EL (cell line): ENCODE measurements at regions not wholly inside any gene's neighbourhood (a gene's known extent, or its start where the extent isn't known, plus 50 kb on each side); places are given as distances from the start of the nearest gene placed in this dataset.
"Not testable (repeated sequence)": the region's sequence is repeated elsewhere in the genome, so short reads cannot be mapped to it uniquely, and the experiment has no call there.

Experiments
- DNase-seq: peaks from one replicate; pipeline ENCODE4 v3.0.0-alpha.2; 2016

DNA sequence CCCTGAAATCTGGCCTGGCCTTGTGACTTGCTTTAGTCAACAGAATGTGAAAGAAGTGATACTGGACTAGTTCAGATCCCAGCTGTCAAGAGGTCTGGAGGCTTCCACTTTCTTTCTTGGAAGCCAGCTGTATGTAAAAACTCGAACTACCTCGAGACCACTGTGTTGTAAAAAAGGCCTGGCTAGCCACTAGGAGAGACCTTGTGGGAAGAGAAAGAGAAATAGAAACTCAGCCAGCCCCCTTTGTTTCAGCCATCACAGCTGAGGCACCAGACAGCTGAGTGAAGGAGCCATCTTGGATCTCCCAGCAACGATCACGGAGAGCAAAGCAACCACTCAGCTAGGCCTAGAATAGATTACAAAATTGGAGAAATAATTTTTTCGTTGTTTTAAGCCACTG lies 324.9 kb upstream of the TCF4 start:
- DNase-seq, result no peak

DNA sequence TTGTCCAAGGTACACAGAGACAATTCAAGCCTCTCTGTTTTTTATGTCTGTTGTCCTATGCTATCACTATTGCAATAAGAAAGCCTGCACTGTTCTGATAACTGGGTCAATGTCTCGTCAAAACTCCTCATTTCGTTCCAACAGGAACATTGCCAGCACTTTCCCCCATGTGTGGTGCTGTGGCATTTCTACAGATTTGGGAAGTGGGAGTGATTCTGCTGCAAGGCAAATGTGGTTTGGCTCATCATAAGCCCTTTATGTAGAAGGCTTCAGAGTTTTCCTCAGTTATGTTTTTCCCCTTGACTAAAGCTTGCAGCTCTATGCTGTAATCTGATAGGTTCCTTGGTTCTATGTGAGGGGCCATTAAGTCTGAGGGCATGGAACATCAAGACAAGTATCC lies 324.1 kb upstream of the TCF4 start:
- no peak for DNase-seq

DNA sequence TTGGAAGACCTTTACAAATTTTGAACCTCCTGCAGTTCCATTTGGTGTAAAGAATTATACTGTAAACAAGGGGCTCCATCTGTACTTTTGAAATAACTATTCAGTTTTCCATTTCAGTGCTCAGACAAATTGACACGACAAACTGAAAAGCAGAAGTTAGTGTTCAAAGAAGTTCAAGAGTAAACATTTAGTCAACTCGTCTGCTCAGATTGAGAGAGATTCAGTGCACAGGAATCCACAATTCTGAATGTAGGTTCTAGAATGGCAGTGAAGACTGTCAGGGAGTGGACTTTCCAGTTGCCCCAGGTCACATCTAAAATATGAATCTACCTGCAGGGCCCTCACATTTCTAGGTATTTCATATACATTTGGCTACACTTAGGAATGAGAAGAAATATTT lies 322.3 kb upstream of the TCF4 start:
- DNase-seq, result no peak

DNA sequence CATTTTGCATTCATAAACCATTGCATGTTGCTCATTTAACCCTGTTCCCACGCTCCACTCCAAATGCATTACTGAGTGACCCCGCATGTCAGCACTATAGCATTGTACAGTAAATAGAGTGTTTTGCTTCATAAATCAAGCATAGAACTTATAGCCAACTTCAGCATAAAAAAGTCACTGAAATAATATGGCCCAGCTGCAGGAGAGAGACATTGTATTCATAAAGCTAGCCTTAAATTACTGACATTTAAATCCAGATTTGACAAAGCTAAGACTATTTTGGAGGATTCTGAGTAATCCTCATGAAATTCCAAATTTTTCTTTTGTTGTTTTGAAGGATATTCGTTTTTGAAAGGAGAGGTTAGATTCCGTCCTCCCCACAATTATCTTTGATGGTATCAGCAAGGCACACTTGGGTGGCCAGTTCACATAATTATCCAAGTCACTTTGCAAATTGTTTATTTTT lies 320.9 kb upstream of the TCF4 start:
- no peak for DNase-seq

DNA sequence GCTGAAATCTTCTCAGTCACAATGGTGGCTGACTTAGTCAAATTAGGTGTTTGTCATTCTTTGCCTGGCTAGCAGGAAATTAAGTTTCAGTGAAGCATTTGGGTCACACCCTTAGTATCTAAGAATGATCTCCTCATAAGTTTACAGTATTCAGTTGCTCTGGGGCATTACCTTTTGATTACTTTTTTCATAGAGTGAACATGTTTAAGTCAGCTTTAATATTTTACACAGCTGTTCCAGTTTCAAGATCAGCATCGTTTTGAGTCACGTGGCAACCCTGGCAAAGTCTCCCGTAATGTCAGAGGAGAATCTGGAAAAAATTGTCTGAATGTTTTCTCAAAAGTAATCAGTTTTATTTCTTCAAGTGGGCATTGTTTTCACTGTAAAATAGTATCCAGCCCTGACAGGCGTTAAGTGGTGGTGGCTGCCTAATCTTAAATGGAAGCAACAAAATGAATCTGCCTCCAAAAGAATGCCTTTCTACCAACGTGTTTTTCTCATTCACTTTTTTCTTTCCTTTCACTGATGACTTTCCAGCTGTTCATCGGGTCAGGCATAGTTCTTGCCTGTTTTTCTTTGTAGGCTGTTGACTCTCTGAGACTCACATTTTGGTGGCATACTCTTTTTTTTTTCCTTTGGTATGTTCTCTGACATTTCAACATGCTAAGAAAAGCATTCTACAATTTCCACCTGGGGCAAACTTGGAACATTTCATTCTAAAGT lies 319.6 kb upstream of the TCF4 start:
- no peak for DNase-seq

DNA sequence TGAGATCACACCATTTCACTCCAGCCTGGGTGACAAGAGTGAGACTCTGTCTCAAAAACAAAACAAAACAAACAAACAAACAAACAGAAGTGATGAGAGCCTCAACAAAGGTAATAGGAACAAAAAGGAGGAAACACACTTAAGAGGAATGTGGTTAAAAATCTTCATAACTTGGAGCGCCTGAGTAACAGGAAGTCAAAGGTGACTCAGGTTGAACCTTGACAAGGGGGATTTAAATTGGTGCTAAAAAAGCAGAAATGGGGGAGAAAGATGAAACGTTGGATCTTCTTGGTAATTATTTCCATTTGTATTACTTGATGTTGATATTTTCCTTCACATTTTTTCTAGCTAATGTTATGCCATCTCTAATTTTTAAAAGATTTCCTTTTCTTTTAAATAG lies 318.5 kb upstream of the TCF4 start:
- no peak for DNase-seq

DNA sequence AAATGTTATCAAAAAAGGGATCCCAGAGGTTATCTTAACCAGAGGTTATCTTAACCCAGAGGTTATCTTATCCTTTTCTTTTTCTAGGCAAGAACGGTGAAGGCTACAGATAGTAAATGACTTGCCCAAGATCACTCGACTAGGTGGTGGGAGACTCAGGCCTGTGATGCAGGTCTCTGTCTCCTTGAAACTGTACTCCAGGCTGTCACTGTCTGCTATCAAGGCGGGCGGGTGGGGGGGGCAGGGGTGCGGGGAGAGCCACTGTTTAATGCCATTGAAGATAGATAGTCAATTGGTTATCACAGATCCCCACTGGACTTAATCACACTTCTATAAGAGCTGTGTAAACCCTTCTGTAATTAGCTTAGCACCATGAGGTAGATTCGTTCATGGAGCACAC lies 315.9 kb upstream of the TCF4 start:
- DNase-seq, result no peak

DNA sequence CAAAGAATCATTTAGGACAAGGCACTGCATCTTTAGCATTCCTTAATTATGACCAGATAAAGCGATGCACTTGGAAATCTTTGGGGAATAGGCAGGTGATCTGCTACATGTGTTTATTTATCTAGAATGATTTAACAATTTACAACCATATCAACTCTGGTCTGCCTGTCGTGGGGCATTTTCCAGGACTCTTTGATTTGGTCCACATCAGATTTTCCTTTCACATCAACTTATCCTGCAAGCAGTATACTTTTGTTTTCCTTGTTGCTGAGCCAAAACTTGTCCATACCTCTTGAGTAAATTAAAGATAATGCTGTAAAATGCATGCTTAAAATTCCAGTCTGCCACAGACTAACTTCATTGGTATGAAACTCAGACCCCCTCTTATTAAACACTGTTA lies 312.4 kb upstream of the TCF4 start:
- peak; percentile 82 for DNase-seq

DNA sequence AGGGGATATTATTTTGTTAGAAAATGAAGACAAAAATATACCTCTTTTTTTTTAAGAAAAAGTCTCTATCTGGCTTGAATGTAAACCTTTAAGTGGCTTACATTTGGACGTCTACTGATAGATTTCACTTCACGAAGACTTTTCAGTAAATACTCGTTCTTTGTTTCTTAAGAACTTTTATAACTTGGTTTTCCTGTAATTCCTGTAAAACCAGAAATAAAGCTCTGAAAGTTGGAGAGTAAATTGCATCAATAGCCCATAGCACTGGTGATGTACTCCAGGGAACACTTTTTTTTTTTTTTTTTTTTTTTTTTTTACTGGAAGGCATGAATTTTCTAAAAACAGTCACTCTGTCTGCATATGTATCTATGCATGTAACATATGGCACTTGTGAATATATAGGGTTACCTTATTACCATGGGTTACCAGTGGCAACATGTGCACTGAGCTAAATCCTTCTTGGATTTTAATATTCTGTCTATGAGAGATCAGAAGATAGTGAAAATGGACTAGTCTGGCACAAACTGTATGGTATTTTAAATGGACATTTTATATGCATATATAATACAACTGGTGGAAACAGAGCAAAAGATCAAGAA lies 309.2 kb upstream of the TCF4 start:
- DNase-seq, result no peak

DNA sequence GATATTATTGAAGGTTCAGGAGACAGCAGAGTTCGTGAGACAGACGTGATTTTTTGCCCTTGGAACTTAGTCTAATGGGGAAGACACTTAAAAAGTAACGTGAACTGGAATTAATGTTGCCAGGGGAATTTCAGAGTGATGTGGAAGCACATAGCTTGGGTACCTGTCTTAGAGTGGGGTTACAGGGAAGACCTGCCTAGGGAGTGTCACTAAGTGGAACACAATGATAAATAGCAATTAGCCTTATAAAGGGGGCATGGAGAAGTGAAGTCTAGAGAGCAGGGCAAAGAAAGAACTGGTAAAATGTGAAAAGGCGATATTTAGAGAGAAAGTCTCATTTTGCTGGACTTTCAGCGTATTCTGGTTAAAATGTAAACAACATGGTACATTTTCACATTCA lies 306.0 kb upstream of the TCF4 start:
- DNase-seq, result no peak

DNA sequence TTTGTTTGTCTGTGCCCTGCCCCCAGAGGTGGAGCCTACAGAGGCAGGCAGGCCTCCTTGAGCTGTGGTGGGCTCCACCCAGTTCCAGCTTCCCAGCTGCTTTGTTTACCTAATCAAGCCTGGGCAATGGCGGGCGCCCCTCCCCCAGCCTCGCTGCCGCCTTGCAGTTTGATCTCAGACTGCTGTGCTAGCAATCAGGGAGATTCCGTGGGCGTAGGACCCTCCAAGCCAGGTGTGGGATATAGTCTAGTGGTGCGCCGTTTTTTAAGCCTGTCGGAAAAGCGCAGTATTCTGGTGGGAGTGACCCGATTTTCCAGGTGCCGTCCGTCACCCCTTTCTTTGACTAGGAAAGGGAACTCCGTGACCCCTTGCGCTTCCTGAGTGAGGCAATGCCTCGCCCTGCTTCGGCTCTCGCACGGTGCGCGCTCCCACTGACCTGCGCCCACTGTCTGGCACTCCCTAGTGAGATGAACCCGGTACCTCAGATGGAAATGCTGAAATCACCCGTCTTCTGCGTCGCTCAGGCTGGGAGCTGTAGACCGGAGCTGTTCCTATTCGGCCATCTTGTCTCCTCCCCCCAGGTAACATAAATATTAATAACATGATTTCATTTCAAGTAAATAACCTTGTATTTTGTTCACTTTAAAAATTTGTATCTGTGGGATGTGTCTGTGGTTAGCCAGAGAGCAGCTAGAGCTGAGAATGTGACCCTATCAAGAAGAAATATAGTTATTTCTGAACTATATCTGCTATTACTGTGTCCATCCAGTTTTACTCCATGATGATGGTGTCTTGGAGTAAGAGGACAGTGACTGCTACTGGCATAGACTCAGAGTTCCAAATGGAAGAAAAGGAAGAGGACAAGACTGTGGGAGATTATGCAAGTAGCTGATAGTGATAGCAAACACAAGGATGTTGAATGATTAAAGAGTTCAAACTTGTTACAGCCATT lies 305.1 kb upstream of the TCF4 start:
- DNase-seq, result not testable (repeated sequence)

DNA sequence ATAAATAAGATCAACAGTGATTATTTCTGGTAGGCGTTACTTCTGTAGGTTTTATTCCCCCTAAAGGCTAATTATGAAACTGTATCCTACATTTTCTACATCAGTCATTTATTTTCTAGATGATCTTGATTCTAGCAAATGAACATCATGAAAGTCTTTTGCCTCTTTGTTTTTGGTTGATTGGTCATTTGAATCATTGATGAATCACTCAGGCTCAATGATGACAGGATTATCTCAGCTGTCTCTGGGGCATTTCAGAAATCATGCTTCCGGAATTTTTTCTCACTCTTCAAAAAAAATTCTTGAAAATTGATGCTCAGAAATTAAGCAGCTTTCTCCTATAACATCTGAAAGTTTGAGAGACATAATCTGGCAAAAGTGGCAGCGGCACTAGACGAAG lies 298.9 kb upstream of the TCF4 start:
- no peak for DNase-seq

DNA sequence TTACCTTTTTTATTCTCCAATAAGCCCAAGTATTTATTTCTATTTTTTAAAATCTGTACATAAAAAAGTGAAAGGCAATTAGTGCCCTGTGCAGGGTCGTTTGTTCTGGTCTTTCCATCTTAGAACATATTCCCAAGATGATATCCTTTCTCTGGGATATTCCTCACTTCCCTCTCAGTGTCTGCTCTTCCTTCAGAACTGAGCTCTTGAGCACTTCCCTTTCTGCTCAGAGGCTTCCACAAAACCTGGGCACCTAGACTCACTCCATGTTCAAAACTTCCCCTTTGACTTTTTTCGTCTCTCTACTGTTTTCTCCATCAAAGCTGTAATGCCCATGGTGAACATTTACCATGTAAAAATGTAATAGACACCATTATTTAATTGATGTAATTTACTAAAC lies 296.5 kb upstream of the TCF4 start:
- DNase-seq, result no peak

DNA sequence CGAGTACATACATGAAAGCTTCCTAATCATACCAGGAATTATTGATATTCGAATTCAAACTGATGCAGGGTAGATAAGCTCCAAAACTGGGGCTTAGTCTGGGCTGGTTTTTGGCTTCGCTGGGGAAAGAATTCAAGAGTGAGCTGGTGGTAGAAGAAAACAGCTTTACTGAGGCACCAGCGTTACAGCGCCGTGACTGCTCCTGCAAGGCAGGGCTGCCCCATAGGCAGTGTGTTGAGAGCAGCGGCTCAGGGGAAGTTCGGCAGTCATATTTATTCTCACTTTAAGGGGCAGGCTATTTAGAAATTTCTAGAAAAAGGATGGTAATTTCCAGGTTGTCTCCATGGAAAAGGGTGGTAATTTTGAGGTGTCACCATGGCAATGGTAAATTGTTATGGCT lies 292.6 kb upstream of the TCF4 start:
- DNase-seq, result no peak

DNA sequence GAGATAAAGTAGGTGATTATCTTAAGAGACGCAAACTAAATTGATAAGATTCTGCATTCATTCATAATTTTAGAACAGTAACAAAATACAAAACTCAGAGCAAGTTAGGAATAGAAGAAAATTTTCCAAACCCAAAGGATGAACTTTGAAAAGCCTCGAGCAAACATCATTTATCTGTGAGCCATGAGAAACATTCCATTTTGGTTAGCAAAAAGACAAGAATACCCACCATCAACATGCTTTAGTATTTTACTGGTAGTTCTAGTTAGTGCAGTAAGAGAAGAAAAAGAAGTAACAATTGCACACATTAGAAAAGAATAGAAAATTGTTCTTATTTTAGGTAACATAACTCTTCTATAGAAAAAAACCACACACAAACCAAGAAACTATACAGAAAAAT lies 291.3 kb upstream of the TCF4 start:
- no peak for DNase-seq

DNA sequence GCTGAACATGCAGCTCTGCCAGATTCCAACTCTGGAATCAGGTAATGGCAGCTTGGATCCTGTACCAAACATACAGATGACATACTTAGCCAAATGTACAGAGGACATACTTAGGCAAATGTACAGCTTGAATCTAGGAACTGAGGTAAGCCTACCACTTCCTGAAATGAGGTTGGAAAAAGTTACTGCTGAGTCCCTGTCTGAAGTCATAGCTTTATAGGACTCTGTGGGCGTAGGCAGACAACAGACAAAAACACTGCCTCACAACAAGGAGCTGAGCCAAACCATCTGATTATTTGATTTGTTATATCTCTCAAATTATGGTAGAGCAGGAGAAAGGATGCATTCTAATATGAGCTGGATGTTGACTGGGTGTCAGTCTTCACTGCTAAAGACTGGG lies 290.2 kb upstream of the TCF4 start:
- DNase-seq, result no peak

DNA sequence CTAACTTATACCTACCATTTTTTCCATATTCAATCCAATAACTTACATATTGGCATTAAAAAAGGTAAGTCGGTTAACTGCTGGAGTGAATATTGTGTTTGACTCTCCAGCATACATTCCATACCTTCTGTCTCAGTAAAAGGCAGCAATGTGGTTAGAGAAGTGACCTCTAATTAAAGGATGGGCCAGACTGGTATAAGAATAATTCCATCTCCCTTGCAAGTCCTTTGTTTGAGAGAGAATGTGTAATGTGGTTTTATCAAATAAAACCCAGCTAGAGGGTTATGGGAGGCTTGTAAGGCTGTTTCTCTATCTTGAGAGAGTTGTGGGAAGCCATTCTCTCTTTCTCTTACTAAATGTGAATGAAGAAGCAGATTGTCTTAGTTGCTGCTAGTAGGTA lies 289.3 kb upstream of the TCF4 start:
- no peak for DNase-seq

DNA sequence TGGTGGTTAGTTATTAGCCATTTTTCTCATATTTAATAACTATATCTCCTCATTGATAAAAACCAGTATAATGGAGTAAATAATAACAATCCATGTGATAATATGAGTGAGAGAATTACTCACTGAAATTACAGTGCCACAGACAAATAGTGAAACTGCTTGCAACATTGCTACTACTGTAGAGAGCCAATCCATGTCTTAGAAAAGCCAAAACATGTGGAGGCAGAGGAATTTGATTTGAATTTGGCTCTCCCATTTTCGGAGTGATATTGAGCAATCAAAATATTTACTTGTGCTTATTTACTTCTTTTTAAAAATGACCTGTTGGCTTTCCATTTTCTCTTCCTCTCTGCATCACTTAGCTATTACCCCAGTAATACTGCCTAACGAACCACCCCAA lies 288.3 kb upstream of the TCF4 start:
- no peak for DNase-seq

DNA sequence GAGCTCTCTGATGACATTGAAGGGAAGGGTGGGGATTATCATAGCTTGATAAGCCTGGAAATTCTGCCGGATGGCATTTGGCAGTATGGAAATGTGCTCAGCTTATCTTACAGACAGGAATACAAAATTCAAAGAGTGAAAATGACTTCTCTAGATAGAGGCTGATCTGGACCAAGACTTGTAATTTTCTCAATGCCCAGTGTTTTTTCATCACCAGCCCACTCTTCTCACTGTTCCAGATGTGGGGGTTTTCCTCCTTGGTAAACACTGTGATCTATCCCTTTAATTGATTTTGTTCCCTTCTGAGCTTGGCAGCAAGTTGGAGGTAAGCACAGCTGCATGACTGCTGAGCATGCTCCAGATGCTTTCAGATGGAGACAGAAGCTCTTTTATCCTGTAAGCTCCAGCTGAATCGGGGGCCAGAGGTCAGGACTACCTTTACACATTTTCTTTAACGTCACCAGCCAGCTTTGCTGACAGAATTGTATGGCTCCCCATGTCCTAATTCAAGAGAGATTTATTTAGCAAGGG lies 287.4 kb upstream of the TCF4 start:
- DNase-seq, result no peak

DNA sequence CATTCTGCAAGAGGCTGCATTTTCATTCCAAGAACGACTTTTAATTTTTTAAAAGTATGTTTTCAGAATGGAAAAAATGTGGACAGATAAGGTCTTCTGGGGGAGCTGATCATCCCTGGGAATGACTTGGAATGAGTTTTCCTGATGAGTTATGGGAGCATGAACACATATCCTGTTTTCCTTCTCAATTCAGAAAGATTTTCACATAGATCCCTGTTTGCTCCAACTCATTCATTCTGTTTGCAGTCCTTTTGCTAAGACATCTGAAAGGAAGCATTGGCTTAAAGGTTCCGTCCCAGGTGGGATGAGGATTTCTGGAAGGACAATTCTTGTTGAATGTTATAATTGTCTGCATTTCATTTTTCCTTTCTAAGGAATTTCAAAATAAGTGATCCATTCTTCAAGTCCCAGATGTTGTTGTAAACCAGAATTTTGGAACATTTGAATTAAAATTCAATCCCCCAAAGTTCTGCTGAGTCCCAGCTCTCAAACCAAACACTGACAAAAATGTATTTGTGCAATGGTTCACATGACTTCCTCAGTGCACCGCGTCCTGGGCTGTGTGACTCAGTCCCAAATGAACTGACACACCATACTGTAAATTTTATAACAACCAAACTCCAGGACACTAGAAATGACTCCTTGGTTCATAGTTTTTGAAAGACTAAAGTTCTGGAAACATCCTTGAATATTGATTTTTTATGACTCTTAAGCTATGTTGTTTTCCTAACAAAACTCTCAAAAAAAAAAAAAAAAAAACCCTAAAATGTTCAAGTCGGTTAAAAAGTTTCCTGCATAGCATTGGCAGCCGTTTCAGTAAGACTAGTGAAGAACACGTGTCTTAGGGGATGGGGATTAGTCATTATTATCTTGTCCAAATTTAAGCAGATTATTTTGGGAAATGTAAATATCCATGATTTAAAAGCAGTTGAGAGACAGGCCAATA lies 281.8 kb upstream of the TCF4 start:
- DNase-seq, result peak; percentile 62

DNA sequence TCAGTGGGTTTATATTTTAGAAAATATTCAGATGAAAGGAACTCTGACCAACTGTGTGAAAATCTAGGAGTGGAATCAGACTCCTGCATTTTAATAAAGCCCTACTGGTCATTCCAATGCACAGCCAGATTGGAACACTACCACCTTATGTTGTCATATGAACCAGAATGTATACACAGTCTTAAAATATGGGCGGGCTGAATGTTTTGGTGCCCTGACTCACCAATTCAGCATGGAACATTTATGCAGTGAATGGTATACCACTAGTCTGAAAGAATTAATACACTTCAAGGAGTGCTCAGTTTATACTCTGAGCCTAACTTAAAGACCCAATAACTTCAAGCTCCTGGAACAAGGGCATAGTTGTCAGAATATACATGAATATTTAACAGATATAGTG lies 280.9 kb upstream of the TCF4 start:
- DNase-seq, result peak; percentile 58

DNA sequence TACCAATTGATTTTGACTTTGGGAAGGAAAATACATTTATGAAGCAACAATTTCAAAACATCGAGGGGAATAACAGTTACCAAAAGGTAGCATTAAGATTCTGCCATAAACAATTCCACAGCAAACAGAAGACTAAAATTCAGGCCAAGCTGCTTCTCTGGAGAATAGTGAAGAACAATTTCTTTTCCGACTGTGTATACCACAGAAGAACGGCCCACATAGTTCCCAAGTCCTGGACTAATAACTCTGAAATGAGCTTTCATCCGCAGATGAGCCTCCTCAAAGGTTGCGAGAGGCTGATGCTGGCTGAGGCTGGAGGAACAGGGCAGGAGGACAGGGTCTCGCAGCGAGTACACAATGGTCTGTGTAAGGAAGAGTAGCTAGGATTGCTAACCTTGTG lies 278.9 kb upstream of the TCF4 start:
- DNase-seq, result no peak
